GM12891 (cell line): ENCODE measurements at regions not wholly inside any gene's neighbourhood (a gene's known extent, or its start where the extent isn't known, plus 50 kb on each side); places are given as distances from the start of the nearest gene placed in this dataset.

Experiments used
- PAX5 ChIP-seq: IDR thresholded peaks from 2 replicates; pipeline ENCODE4 v1.6.1; 2011; ENCODE audit warnings: low read length, moderate library complexity, mild to moderate bottlenecking; ENCODE audit not compliant: insufficient read depth, severe bottlenecking
- POLR2A ChIP-seq: IDR thresholded peaks from 2 replicates; pipeline ENCODE4 v1.6.1; 2011; ENCODE audit warnings: low read depth, low read length, control low read depth
- POLR2AphosphoS5 ChIP-seq: IDR thresholded peaks from 2 replicates; pipeline ENCODE4 v1.6.1; 2011; ENCODE audit warnings: low read depth, low read length, control low read depth
- TAF1 ChIP-seq: IDR thresholded peaks from 2 replicates; pipeline ENCODE4 v1.6.1; 2011; ENCODE audit warnings: low read depth, low read length, control low read depth

DNA sequence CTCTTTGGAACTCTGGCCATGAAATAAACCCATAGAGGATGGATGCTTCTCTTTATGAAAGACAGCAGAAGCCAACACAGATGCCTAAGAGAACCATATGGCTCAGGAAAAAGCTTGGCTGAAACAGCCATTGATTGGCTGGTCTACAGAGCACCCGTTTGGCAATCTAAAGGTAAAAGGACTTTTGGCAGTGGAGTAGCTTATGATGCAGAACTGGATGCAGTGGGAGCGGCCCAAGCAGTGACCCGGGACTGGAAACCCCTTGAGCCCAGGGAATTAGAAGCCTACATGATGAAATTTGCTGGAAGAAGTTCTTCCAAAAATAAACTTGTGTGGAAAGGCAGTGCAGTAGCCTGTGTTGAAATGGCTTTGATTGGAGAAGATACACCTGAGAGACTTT is 360.2 kb downstream of the NR2F2 start:
- TF ChIP-seq POLR2A (no peak), TAF1 (no peak), POLR2AphosphoS5 (no peak), PAX5 (no peak)
